ENCODE measurements at regions not wholly inside any gene's neighbourhood (a gene's known extent, or its start where the extent isn't known, plus 50 kb on each side); places are given as distances from the start of the nearest gene placed in this dataset.

DNA sequence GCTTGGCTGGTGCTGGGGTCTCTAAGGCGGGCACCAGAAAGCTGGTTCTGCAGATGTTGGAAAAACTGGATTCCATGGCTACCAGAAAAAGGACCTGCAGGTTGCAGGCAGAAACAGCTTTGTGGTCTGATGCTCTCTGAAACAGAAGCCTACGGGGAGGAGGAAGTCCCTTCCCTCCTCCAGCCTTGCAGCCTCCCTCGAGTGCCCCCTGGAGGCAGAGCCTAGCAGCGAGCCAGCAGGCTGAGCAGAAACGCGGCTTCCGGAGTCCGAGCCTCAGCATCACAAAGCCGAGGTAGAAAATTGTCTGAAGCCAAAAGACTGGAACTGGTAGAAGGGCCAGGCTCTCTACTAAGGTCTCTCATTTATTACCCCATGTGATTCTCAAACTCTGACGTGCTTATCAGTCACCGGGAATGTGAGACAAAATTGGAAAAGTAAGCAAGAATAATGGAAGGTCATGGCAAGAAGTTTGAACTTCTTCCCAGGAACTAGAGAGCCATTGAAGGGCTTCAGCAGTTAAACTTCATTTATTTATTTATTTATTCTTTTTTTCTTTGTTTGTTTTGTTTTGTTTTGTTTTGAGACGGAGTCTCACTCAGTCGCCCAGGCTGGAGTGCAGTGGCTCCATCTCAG lies 82.2 kb upstream of the CPSF6 start:
- Histone ChIP-seq H3K4me1 (ENCODE audit: control insufficient read depth, low read length) (peaks cover 27% of the 10 kb centered on the region), H3F3A (ENCODE audit: control insufficient read depth, insufficient read depth) (no peaks in the 10 kb centered on the region), H3K27me3 (ENCODE audit: control insufficient read depth, low read length) (no peaks in the 10 kb centered on the region), H3K4me2 (ENCODE audit: low read length) (peak overlapping the region; percentile 55), H4K20me1 (ENCODE audit: control insufficient read depth, insufficient read depth, low read depth, low read length) (no peaks in the 10 kb centered on the region), H3K27ac (ENCODE audit: low read depth, low read length) (no peak overlapping the region), H3K9me3 (ENCODE audit: control insufficient read depth, insufficient read depth, low read length) (no peaks in the 10 kb centered on the region), H3K79me2 (ENCODE audit: control insufficient read depth, low read length) (no peaks in the 10 kb centered on the region), H3K9me2 (replicated peaks; ENCODE audit: control insufficient read depth, low read length) (no peaks in the 10 kb centered on the region), H3K4me3 (ENCODE audit: low read length) (peak overlapping the region; percentile 41), H3K36me3 (ENCODE audit: control insufficient read depth, low read length) (no peaks in the 10 kb centered on the region)
- TF ChIP-seq, protein P1, sequence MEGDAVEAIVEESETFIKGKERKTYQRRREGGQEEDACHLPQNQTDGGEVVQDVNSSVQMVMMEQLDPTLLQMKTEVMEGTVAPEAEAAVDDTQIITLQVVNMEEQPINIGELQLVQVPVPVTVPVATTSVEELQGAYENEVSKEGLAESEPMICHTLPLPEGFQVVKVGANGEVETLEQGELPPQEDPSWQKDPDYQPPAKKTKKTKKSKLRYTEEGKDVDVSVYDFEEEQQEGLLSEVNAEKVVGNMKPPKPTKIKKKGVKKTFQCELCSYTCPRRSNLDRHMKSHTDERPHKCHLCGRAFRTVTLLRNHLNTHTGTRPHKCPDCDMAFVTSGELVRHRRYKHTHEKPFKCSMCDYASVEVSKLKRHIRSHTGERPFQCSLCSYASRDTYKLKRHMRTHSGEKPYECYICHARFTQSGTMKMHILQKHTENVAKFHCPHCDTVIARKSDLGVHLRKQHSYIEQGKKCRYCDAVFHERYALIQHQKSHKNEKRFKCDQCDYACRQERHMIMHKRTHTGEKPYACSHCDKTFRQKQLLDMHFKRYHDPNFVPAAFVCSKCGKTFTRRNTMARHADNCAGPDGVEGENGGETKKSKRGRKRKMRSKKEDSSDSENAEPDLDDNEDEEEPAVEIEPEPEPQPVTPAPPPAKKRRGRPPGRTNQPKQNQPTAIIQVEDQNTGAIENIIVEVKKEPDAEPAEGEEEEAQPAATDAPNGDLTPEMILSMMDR (IDR thresholded peaks at IDR 0.05; ENCODE audit: low read depth, low read length, poor library complexity, severe bottlenecking) = peak; percentile 96
- TF ChIP-seq EZH2phosphoT487 (IDR thresholded peaks at IDR 0.05; ENCODE audit: borderline replicate concordance, low read length) = no peak

DNA sequence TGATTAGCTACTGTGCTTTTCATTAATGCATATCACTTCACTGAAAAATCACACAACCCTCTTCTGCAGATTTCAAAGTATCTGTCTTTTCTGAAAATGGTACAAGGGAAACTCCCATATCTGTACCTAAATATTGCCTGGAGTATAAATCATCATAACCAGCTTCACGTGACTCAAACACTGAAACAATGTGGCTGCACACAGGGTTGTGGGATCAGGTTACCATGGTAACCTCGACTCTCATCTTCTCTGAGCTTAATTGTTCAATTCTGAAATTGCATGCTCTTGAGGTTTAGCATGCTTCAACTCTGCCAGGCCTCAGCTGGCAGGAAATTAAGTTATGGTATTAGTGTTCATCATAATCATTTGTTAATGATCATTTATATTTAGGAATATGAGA lies 77.5 kb upstream of the CPSF6 start:
- Histone ChIP-seq H3K27ac (ENCODE audit: low read depth, low read length) (no peak overlapping the region), H3K79me2 (ENCODE audit: control insufficient read depth, low read length) (no peaks in the 10 kb centered on the region), H3K4me1 (ENCODE audit: control insufficient read depth, low read length) (peaks cover 11% of the 10 kb centered on the region), H3K9me2 (replicated peaks; ENCODE audit: control insufficient read depth, low read length) (no peaks in the 10 kb centered on the region), H3K27me3 (ENCODE audit: control insufficient read depth, low read length) (no peaks in the 10 kb centered on the region), H3K4me3 (ENCODE audit: low read length) (no peak overlapping the region), H3K9me3 (ENCODE audit: control insufficient read depth, insufficient read depth, low read length) (no peaks in the 10 kb centered on the region), H4K20me1 (ENCODE audit: control insufficient read depth, insufficient read depth, low read depth, low read length) (no peaks in the 10 kb centered on the region), H3K36me3 (ENCODE audit: control insufficient read depth, low read length) (no peaks in the 10 kb centered on the region), H3K4me2 (ENCODE audit: low read length) (no peak overlapping the region), H3F3A (ENCODE audit: control insufficient read depth, insufficient read depth) (no peaks in the 10 kb centered on the region)
- TF ChIP-seq, protein P1 (IDR thresholded peaks at IDR 0.05; ENCODE audit: low read depth, low read length, poor library complexity, severe bottlenecking) = no peak
- no peak for TF ChIP-seq EZH2phosphoT487 (IDR thresholded peaks at IDR 0.05; ENCODE audit: borderline replicate concordance, low read length)

DNA sequence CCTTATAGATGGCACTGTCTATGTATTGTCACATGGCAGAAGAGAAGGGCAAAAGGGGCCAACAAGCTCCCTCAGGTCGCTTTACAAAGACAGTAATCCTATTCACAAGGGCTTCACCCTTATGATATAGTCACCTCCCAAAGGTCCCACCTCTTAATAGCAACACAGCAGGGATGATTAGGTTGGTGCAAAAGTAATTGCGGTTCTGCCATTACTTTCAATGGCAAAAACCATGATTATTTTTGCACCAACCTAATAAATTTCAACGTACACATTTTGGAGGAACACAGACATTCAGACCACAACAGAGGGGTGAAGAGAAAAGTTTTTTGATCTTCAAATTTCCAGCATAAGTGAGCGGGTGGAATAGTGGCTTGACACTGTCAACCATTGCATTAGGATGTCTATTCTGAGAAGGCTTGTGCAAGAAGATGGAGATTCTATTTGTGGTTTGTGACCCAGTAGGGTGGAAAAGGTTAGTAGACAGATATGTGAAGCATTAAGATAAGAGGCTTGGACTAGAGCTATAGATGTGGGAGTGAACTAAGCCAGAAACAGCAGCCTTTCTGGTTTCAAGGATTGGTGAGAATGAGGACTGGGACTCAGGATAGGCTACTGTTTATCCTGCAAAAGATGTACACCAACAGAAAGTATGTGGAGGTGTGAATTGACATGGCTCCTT lies 75.5 kb upstream of the CPSF6 start:
- no peaks in the 10 kb centered on the region for H3K9me3 ChIP-seq (ENCODE audit: control insufficient read depth, insufficient read depth, low read length)
- no peak overlapping the region for H3K4me2 ChIP-seq (ENCODE audit: low read length)
- H3K4me3 ChIP-seq (ENCODE audit: low read length) = no peak overlapping the region
- H3K4me1 ChIP-seq (ENCODE audit: control insufficient read depth, low read length) = peaks cover 9% of the 10 kb centered on the region
- no peak overlapping the region for H3K27ac ChIP-seq (ENCODE audit: low read depth, low read length)
- no peaks in the 10 kb centered on the region for H3K27me3 ChIP-seq (ENCODE audit: control insufficient read depth, low read length)
- TF ChIP-seq EZH2phosphoT487 (IDR thresholded peaks at IDR 0.05; ENCODE audit: borderline replicate concordance, low read length) = no peak
- TF ChIP-seq, protein P1 (IDR thresholded peaks at IDR 0.05; ENCODE audit: low read depth, low read length, poor library complexity, severe bottlenecking) = no peak
- no peaks in the 10 kb centered on the region for H4K20me1 ChIP-seq (ENCODE audit: control insufficient read depth, insufficient read depth, low read depth, low read length)
- no peaks in the 10 kb centered on the region for H3K79me2 ChIP-seq (ENCODE audit: control insufficient read depth, low read length)
- H3K9me2 ChIP-seq (replicated peaks; ENCODE audit: control insufficient read depth, low read length) = no peaks in the 10 kb centered on the region
- no peaks in the 10 kb centered on the region for H3K36me3 ChIP-seq (ENCODE audit: control insufficient read depth, low read length)
- H3F3A ChIP-seq (ENCODE audit: control insufficient read depth, insufficient read depth) = no peaks in the 10 kb centered on the region

All from DOHH2 (cell line).